ENCODE measurements at regions not wholly inside any gene's neighbourhood (a gene's known extent, or its start where the extent isn't known, plus 50 kb on each side); places are given as distances from the start of the nearest gene placed in this dataset.

GRCh38 chr12:107503887-107504885, 181.4 kb upstream of the PWP1 start:
- Histone ChIP-seq H3K27me3 (no peaks in the 10 kb centered on the region), H3K36me3 (ENCODE audit: low read depth, missing control alignments) (no peaks in the 10 kb centered on the region), H3K4me1 (no peaks in the 10 kb centered on the region), H3K4me3 (no peak overlapping the region), H3K9me3 (no peaks in the 10 kb centered on the region), H3K27ac (no peak overlapping the region)
- WGBS, 2 donors = 76 to 85% methylated on average over 7 of the region's 7 CpGs
- no peak for DNase-seq
- intact Hi-C loops (cut with DNase I; ENCODE audit: low total_unique reads) = no loop called here
- TF ChIP-seq CTCF (IDR thresholded peaks at IDR 0.05) (no peak), POLR2A (IDR thresholded peaks at IDR 0.05) (no peak)

- Histone ChIP-seq H3K36me3 (ENCODE audit: low read depth, missing control alignments) (no peaks in the 10 kb centered on the region), H3K4me1 (no peaks in the 10 kb centered on the region), H3K4me3 (no peak overlapping the region), H3K27ac (no peak overlapping the region), H3K9me3 (no peaks in the 10 kb centered on the region), H3K27me3 (no peaks in the 10 kb centered on the region)
- TF ChIP-seq CTCF (IDR thresholded peaks at IDR 0.05) (no peak), POLR2A (IDR thresholded peaks at IDR 0.05) (no peak)
- 70 to 73% methylated on average over 4 of the region's 4 CpGs for WGBS, 2 donors
- DNase-seq = no peak
- intact Hi-C loops (cut with DNase I; ENCODE audit: low total_unique reads) = no loop called here
Measured at GRCh38 chr12:107509421-107509820, 176.2 kb upstream of the PWP1 start.

- 68 to 92% methylated on average over 2 of the region's 2 CpGs for WGBS, 2 donors
- H3K4me1 ChIP-seq = no peaks in the 10 kb centered on the region
- H3K4me3 ChIP-seq = no peak overlapping the region
- TF ChIP-seq CTCF (IDR thresholded peaks at IDR 0.05) = no peak
- no peak for TF ChIP-seq POLR2A (IDR thresholded peaks at IDR 0.05)
- DNase-seq = no peak
- H3K36me3 ChIP-seq (ENCODE audit: low read depth, missing control alignments) = no peaks in the 10 kb centered on the region
- no peaks in the 10 kb centered on the region for H3K27me3 ChIP-seq
- H3K27ac ChIP-seq = no peak overlapping the region
- intact Hi-C loops (cut with DNase I; ENCODE audit: low total_unique reads) = no loop called here
- no peaks in the 10 kb centered on the region for H3K9me3 ChIP-seq
Measured at GRCh38 chr12:107510211-107510610, 175.4 kb upstream of the PWP1 start.

- TF ChIP-seq POLR2A (IDR thresholded peaks at IDR 0.05) = no peak
- TF ChIP-seq CTCF (IDR thresholded peaks at IDR 0.05) = no peak
- no peak overlapping the region for H3K27ac ChIP-seq
- no peaks in the 10 kb centered on the region for H3K27me3 ChIP-seq
- H3K36me3 ChIP-seq (ENCODE audit: low read depth, missing control alignments) = no peaks in the 10 kb centered on the region
- H3K4me3 ChIP-seq = no peak overlapping the region
- intact Hi-C loops (cut with DNase I; ENCODE audit: low total_unique reads) = no loop called here
- H3K9me3 ChIP-seq = no peaks in the 10 kb centered on the region
- DNase-seq = no peak
- H3K4me1 ChIP-seq = no peaks in the 10 kb centered on the region
- WGBS, 2 donors = 59 to 65% methylated on average over 3 of the region's 3 CpGs
Measured at GRCh38 chr12:107511292-107511691, 174.3 kb upstream of the PWP1 start.

All from testis (tissue), 2 donors.